ENCODE measurements at regions not wholly inside any gene's neighbourhood (a gene's known extent, or its start where the extent isn't known, plus 50 kb on each side); places are given as distances from the start of the nearest gene placed in this dataset.

GRCh38 chr15:99443056-99443756 lies 122.6 kb upstream of the MEF2A start:
- H3K4me3 ChIP-seq: no peak overlapping the region
- no peaks in the 10 kb centered on the region for H3K9me3 ChIP-seq (replicated peaks in 1 of 3)
- DNase-seq: peak in 1 of 7 donors; percentile 27
- peak overlapping the region in 1 of 5 donors; percentile 73 for H3K27ac ChIP-seq
- intact Hi-C loops (cut with DNase I): no loop called here
- 70 to 77% (median 75%) methylated on average over 9 to 10 of the region's 10 CpGs for WGBS, 4 donors
- peaks cover 0 to 11% of the 10 kb centered on the region in 2 donors for H3K4me1 ChIP-seq (replicated peaks in 1 of 2)
- TF ChIP-seq CTCF (IDR thresholded peaks at IDR 0.05) (no peak), POLR2A (IDR thresholded peaks at IDR 0.05) (no peak)
- peaks cover 9% of the 10 kb centered on the region for H3K27me3 ChIP-seq
- no peaks in the 10 kb centered on the region for H3K36me3 ChIP-seq (replicated peaks in 1 of 2)

- H3K4me1 ChIP-seq (replicated peaks in 1 of 2): peaks cover 0 to 11% of the 10 kb centered on the region in 2 donors
- no peaks in the 10 kb centered on the region for H3K9me3 ChIP-seq (replicated peaks in 1 of 3)
- peaks cover 9% of the 10 kb centered on the region for H3K27me3 ChIP-seq
- TF ChIP-seq POLR2A (IDR thresholded peaks at IDR 0.05): no peak
- no peak for TF ChIP-seq CTCF (IDR thresholded peaks at IDR 0.05)
- H3K36me3 ChIP-seq (replicated peaks in 1 of 2): no peaks in the 10 kb centered on the region
- no peak overlapping the region for H3K4me3 ChIP-seq
- intact Hi-C loops (cut with DNase I): no loop called here
- no peak overlapping the region for H3K27ac ChIP-seq
- WGBS, 4 donors: 69 to 84% (median 81%) methylated on average over 9 to 13 of the region's 13 CpGs
- peak in 1 of 7 donors; percentile 15 for DNase-seq
Observed at GRCh38 chr15:99443768-99444446, 121.9 kb upstream of the MEF2A start.

GRCh38 chr15:99445272-99445850 lies 120.4 kb upstream of the MEF2A start:
- no peaks in the 10 kb centered on the region for H3K9me3 ChIP-seq (replicated peaks in 1 of 3)
- TF ChIP-seq CTCF (IDR thresholded peaks at IDR 0.05): no peak
- no peak for TF ChIP-seq POLR2A (IDR thresholded peaks at IDR 0.05)
- intact Hi-C loops (cut with DNase I): no loop called here
- no peak overlapping the region for H3K27ac ChIP-seq
- no peaks in the 10 kb centered on the region for H3K36me3 ChIP-seq (replicated peaks in 1 of 2)
- peaks cover 9% of the 10 kb centered on the region for H3K27me3 ChIP-seq
- H3K4me1 ChIP-seq (replicated peaks in 1 of 2): peaks cover 0 to 11% of the 10 kb centered on the region in 2 donors
- no peak for DNase-seq
- 78 to 88% (median 81%) methylated on average over 10 of the region's 10 CpGs for WGBS, 4 donors
- no peak overlapping the region for H3K4me3 ChIP-seq
